ENCODE measurements at regions not wholly inside any gene's neighbourhood (a gene's known extent, or its start where the extent isn't known, plus 50 kb on each side); places are given as distances from the start of the nearest gene placed in this dataset.

DNA sequence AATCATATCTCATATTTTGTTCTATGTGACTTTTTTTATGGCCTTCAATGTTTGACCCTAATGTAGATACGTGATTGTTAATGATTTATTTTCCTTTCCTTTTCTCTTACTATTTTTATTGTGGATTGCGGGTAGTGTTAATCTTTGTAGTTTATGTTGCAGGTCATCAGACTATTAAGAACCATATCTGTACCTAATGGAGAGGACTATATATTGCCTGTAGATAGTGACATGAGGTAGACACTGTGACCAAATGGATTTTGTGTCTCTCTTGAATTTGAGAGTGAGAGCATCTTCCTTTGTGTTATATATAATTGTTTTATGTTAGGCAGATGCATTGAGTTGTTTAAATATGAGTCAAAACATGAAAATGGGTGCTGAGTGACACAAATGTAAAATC lies 543.4 kb upstream of the MGAT4C start:
- no peak for DNase-seq (ENCODE audit: low spot score)
- intact Hi-C loops (cut with DNase I) = no loop called here

DNA sequence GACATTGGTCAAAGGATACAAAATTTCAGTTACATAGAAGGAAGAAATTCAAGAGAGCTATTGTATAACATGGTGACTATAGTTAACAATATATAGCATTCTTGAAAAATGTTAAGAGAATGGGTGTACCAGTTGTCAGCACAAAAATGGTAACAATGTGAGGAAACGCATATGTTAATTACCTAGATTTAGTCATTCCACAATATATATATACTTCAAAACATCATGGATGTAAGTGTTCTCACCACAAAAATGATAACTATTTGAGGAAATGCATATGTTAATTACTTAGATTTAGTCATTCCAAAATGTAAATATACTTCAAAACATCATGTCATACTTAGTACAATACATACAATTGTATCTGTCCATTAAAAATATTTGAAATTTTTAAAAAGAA lies 540.4 kb upstream of the MGAT4C start:
- intact Hi-C loops (cut with DNase I) = no loop called here
- DNase-seq (ENCODE audit: low spot score) = no peak

DNA sequence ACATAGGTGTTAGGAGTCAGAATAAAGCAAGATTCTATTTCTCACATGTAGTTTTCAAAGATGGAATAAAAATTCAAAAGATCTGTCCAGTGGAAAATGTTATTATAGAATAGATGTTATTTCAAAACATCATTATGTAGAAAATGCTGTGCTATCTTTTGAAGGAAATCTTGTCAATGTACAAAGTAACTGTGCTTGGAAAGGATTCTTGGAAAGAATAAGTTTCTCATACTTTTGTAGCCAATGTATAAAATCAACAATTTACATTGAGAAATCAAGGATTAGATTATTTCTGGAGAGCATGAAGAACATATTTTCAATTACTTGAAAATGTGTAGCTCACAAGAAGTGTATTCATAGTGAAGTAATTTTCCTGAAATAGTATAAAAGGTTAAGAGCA lies 532.5 kb upstream of the MGAT4C start:
- intact Hi-C loops (cut with DNase I) = no loop called here
- DNase-seq (ENCODE audit: low spot score) = no peak

DNA sequence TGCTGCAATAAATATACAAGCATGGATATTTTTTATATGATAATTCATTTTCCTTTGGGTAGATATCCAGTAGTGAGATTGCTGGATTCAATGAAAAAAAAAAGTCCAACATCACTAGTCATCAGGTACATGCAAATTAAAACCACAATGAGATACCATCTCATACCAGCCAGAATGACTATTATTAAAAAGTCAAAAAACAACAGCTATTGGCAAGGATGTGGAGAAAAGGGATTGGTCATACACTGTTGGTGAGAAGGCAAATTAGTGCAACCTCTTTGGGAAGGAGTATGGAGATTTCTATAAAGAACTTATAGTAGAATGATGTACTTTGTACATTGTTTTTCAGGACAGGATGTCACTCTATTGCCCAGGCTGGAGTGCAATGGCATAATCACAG lies 531.2 kb upstream of the MGAT4C start:
- DNase-seq (ENCODE audit: low spot score) = no peak
- intact Hi-C loops (cut with DNase I) = no loop called here

DNA sequence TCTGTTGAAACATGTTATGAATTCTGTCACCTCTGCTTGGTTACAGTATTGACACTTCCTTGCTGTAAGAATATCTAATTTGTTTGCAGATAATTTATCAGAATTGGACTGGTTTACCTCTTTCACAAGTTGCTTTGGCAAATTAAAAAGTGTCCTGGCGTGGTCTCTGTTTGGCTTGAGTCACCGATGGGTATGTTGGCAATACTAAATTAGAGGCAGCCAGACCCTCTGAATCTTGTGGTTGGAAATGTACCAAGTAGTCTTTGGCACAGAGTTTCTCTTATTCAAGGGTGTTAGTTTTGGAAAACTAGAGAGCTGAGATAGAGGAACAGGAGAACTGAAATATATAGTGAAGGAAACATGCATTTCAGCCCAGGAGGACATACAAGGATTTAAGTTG lies 521.1 kb upstream of the MGAT4C start:
- DNase-seq (ENCODE audit: low spot score) = no peak
- intact Hi-C loops (cut with DNase I) = no loop called here

DNA sequence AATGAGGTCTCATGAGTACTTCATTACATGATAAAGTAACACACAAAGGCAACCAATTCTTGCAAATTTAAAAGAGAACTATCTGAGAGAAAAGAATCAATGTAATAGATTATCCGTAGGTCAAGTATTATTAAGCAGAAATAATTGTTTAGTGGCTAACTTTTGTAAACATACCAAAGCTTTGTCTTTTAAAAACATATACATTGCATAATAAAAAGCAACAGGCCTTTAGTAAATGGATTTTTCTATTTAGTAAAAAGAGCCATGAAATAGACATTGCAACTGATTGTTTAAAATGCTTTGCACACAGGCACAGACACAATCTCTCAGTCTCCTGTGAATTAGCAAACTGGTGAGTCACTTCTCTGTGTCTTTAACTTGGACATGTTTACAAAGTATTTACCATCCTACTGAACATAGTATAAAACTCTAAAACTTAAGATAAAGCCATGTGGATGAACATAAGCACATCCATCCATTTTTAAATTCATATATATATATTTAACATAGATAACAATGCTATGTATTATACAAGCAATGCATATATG lies 518.7 kb upstream of the MGAT4C start:
- intact Hi-C loops (cut with DNase I) = no loop called here
- DNase-seq (ENCODE audit: low spot score) = no peak

DNA sequence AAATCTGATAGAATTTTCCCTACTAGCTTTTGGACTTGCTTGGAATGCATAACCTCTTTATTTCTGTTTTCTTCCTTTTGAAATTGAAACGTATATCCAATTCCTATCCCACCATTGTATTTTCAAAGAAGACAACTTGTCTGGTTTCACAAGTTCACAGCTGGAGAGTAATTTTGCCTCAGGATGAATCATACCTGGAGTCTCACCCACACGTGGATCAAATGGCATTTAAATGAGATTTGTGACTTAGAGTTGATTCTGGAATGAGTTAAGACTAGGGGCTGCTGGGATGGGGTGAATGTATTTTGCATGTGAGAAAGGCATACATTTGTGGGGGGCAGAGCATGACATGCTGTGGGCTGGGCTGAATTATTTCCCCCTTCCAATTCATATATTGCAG lies 516.5 kb upstream of the MGAT4C start:
- intact Hi-C loops (cut with DNase I) = no loop called here

DNA sequence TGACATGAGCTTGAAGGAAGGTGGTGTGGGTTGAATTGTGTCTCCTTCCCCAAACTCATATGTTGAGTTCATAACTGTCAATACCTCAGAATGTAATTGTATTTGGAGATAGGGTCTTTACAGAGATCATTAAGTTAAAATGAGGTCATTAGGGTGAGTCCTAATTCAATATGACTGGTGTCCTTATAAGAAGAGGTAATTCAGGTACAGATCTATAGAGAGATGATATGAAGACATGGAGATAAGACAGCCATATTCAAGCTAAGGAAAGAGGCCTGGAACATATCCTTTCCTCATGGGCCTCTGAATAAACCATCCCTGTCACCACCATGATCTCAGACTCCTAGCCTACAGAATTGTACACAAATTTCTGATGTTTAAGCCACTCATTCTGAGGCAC lies 514.7 kb upstream of the MGAT4C start:
- DNase-seq (ENCODE audit: low spot score) = no peak
- intact Hi-C loops (cut with DNase I) = no loop called here

More for the DNA sequence above, 516.5 kb upstream of the MGAT4C start:
- DNase-seq (ENCODE audit: low spot score) = no peak

DNA sequence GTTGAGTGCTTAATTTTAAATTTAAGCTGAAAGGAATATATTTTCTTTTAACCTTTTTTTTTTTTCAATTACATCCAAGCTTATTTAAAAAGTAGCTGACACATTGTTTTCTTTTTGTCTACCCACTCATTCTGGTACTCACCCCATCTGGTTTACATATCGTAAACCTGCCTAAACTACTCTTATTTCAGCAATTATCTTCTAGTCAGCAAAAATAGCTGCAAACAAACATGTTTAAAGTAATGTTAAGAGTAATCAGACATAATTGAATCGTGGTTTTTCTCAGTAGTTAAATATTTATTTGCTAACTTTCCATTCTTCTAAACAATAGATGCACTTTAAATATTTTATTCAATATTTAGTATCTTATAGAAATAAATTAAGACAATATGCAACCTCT lies 492.7 kb upstream of the MGAT4C start:
- intact Hi-C loops (cut with DNase I) = no loop called here
- DNase-seq (ENCODE audit: low spot score) = no peak

DNA sequence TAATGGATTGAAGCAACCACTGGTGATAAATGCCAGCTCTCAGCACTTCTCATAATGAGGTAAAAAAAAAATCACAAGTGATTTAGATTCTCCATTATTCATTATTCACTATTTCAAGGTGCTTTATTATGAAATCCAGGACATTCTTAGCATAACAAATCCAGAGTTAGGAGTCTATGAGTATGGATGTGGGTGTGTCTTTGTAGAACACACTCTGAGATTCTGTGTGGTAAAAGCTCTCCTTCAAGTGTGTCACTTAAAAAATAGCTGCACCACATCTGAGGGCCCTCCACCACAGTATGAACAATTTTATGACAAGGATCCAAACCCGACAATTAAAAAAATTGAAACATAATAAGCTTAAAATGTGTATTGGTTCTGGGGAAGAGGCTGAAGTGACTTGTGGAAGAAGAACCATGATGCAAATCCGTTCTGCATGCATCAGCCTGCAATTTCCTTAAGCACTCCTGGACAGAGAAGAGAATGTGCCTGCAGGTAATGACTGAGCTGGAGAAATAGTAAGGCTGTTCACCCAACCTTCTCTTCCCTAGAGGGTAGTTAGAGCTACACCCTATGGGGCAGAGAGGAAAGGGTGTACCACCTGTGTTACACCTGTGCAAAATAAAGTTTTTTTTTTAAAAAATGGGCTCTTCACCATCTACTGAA lies 488.5 kb upstream of the MGAT4C start:
- no peak for DNase-seq (ENCODE audit: low spot score)
- intact Hi-C loops (cut with DNase I) = no loop called here

DNA sequence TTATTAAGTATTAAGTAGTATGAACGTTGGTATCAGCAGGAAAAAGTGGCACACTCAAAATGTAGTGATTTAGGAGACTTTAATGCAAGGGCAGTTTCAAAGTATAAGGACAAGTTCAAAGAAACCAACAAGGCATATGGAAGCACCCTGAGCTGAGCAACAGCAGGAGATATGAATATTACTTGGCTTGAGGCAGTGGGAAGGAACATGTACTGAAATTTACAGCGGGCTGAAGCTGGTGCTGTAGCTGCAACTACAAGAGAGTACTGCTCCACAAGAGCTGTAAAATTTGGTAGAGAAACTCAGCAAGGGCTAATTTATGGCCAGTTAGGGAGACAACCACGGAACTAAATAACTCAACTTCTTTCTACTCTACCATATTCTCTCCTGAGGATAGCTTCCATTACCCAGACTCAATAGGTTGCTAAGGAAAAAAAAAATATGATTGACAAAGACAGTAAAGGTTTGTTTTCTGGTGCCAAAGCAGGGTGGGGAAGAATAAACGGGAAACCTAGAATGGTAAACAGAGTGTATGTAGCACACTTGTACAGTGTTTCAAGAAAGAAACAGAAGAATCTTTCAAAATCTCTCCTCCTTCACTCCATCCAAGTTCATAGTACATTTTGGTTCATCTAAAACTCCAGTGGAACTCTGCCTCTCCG lies 487.8 kb upstream of the MGAT4C start:
- DNase-seq (ENCODE audit: low spot score) = no peak
- intact Hi-C loops (cut with DNase I) = no loop called here

DNA sequence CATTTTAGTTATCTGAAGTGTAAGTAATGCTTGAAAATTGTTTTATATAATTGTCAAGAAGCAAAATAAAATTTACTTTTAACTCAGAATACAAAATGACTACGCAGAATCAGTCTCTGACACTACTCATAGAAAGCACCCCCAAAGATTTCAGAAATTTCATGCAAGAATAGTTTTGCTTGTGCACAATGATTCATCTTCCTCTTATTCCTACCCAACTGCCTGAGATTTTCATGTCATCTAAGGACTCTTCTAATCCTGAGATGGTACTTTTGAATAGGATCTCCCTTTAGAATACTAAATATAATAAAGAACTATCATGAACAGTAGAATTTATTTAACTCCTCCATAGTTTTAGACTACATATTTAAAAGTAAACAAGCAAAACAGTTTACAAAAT lies 485.3 kb upstream of the MGAT4C start:
- DNase-seq (ENCODE audit: low spot score) = no peak
- intact Hi-C loops (cut with DNase I) = no loop called here

DNA sequence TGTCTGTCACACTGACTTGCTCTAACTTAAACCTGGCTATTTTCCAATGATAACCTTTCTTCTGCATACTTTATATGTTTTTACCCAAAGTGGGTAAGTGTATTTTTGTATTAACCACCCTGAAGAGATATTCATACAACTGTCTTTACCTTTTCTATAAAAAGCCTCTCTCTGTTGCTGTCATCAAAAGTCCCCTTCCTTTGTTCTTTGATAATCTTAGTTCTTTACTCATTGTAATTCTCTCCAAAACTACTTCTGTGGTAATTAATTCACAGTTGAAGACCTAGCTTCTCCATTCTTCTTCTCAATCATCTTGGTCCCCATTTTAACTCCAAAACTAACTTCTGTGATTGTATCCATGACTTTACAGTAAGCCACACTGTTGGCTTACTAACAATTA lies 479.7 kb upstream of the MGAT4C start:
- no peak for DNase-seq (ENCODE audit: low spot score)

DNA sequence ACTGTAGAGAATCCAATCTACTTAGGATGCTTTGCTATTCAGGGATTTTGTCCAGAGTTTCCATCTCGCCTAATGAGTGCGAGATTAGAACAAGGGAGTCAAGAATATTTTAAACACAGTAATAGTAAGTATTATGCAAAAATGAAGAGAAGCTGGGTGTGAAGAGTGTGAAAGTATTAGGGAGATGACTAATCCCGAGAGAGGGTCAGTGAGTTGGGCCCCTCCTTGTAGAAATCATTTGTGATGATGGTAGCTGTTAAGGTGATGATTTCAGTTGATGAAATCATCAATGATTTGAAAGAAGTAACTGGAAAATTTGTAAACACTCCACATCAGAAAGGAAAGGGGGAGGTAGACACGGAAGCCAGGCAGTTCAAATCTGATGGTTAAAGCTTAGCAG lies 478.9 kb upstream of the MGAT4C start:
- no peak for DNase-seq (ENCODE audit: low spot score)
- intact Hi-C loops (cut with DNase I) = no loop called here

More for the DNA sequence above, 479.7 kb upstream of the MGAT4C start:
- intact Hi-C loops (cut with DNase I) = no loop called here

DNA sequence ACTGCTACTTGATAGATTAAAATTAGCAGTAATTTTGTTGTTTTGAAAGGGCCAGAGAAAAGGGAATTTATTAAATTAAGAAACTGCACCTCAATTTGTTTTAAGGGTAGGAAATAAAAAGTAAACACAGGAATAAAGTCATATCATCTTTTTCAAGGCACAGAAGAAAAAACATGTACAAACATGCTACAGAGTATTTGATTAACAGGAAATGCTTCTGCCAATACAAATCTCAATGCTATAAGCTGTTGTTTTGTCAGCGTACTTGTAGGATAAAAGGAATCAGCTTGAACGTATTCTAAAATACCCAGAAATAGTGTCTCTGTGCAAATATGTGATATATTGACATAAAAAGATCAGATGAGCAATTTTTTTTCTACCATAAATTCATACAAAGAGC lies 474.0 kb upstream of the MGAT4C start:
- intact Hi-C loops (cut with DNase I) = no loop called here

DNA sequence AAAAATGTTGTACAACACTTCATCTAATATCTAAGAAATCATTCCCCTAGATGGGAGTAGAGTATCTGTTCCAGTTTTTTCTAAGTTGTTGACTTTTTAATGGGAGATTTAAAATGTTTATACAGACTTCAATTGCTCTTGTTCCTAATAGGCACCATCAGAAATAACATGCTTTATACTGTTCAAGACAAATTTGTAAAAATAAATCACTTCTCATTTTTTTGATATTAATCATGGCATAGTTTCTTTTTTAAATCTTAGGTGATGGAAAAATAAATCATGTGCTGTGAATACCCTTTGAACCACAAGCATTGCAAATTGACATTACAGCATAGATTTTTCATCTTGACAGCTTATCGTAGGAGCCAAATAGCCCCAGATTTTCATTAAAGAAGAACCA lies 473.5 kb upstream of the MGAT4C start:
- intact Hi-C loops (cut with DNase I) = no loop called here
- DNase-seq (ENCODE audit: low spot score) = no peak

More for the DNA sequence above, 474.0 kb upstream of the MGAT4C start:
- no peak for DNase-seq (ENCODE audit: low spot score)

DNA sequence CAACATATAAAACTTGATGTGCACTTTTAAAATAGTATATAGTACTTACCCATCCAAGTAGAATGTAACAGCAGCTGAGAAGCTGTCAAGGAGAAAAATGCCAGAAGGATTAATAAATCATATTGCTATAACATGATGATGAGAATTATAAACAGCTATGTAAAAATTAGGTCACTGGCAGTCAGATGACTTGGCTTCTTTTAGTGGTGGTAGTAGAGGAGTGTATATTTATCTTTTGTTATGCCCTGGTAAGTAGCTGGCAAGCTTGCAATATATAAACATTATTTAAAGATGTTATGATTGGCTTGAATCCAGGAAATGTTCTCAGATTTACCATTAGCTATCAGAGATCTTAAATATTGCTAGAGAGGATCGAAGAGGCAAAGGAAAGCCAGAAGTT lies 471.0 kb upstream of the MGAT4C start:
- intact Hi-C loops (cut with DNase I) = no loop called here
- DNase-seq (ENCODE audit: low spot score) = no peak

DNA sequence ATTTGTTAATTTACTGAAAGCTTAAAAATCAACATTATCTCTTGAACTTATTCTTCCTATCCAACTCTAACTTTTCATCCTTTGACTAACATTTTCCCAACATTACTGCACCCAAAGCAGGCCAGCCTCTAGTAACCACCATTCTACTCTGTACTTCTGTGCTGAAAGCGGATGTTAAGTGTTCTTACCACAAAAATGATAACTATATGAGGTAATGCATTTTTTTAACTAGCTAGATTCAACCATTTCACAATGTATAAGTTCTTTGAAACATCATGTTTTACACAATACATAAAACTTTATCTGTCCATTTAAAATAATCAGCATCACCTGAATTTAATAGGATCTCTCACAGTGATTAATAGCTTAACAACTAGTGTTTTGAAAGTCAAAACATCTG lies 468.5 kb upstream of the MGAT4C start:
- intact Hi-C loops (cut with DNase I) = no loop called here
- DNase-seq (ENCODE audit: low spot score) = no peak

DNA sequence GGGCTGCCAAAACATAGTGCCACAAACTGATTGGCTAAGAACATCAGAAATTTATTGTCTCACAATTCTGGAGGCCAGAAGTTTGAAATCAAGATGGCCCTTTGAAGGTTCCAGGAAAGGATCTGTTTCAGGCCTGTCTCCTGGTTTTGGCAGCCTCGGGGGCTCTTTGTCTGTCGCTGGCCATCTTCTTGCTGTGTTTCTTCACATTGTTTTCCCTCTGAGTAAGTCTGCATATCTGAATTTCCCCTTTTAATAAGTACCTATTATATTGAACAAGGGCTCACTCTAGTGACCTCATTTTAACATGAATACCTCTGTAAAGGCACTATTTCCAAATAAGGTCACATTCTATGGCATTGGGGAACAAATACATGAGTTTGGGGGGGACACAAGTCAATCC lies 467.1 kb upstream of the MGAT4C start:
- intact Hi-C loops (cut with DNase I) = no loop called here
- no peak for DNase-seq (ENCODE audit: low spot score)

DNA sequence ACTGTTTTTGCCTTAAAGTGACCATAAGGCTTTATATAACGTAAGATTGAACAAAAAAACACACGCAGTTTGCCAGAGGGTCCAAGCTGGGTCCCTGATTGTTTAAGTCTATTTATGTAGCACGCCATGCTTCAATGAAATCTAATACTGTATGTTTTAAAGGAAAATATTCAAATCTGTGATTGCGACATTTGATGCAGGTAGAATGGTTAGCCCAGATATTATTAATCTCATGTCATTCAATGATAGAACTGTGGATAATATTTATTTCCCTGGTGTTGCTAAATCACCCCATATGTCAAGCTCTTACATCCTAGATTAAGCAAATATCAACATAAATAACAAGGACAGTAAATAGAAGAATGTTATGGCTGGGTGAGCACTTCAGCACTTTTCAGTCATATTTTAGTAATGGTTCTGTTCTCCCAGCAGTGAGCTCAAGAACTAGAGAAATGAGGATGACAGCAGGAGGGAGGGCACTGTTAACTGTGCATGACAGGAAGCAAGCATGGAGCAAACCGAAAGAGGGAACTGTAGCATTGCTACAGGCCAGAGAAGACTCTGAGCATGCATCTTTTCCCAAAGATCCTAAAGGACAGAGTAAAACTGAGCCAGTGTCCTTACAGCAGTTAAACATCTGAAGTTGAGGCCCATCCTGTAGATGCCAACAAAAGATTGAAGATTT lies 465.7 kb upstream of the MGAT4C start:
- DNase-seq (ENCODE audit: low spot score) = no peak
- intact Hi-C loops (cut with DNase I) = no loop called here

DNA sequence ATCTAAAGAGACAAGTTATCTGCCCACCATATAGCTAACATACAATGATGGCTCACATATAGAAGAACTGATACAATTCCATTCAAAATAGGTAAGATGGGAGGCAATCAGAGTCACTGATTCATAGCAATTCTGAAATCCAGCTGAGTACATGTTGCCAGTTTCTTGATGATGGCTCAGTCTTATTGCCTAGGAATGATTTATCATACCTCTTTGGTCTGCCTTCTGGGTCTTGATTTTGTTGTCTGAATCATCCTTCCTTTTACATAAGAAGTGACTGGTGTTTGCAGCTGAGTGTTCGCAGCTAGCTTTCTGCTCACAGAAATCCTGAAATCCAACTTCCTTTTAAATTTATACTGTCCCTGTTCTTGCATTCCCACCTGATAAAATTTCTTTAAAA lies 463.2 kb upstream of the MGAT4C start:
- DNase-seq (ENCODE audit: low spot score) = no peak
- intact Hi-C loops (cut with DNase I) = no loop called here

All from posterior vena cava (tissue), 2 donors.